Testis (tissue), 2 donors: ENCODE measurements at regions not wholly inside any gene's neighbourhood (a gene's known extent, or its start where the extent isn't known, plus 50 kb on each side); places are given as distances from the start of the nearest gene placed in this dataset.

Experiments used
- CTCF ChIP-seq, 3 experiments: fragments of 450-650 bp in 2 of 3; fragments of 200-600 bp in 1 of 3; sonication (generic) in 1 of 3; IDR thresholded peaks; one replicate each; pipeline ENCODE4 v1.5.1; 2016 to 2019; ENCODE audit warnings: antibody characterized with exemption in 3 of 3, mild to moderate bottlenecking in 2 of 3, moderate library complexity in 1 of 3
- POLR2A ChIP-seq: fragments of 450-650 bp; IDR thresholded peaks from one replicate; pipeline ENCODE4 v1.6.1; 2017; ENCODE audit warnings: antibody characterized with exemption, mild to moderate bottlenecking, moderate library complexity

DNA sequence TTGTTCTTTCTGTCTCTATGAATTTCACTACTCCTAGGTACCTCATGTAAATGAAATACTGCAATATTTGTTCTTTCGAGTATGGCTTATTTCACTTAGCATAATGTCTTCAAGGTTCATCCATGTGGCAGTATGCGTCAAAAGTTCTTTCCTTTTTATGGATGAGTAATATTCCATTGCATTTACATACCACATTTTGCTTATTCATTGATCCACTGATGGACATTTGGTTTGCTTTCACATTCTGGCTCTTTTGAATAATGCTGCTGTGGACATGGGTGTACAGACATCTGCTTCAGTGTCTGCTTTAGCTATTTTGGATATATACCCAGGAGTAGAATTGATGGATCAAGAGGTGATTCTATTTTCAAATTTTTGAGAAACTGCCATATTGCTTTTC, 144.2 kb upstream of the PAPPA start:
- no peak for TF ChIP-seq CTCF (IDR thresholded peaks at IDR 0.05)
- no peak for TF ChIP-seq POLR2A
